ENCODE measurements at regions not wholly inside any gene's neighbourhood (a gene's known extent, or its start where the extent isn't known, plus 50 kb on each side); places are given as distances from the start of the nearest gene placed in this dataset.

- in situ Hi-C loops (cut with MboI; ENCODE audit: low pct_ligation_motif_present in 1 of 4, low pct_unique_long_range_greater_than_20kb in 1 of 4, low sequenced_read_pairs in 3 of 4) (no loop called here), intact Hi-C loops (cut with DNase I; ENCODE audit: low total_unique reads) (no loop called here)
- peaks cover 0 to 5% of the 10 kb centered on the region in 2 donors for H3K9me3 ChIP-seq
- no peak for DNase-seq
- no peaks in the 10 kb centered on the region for H3K36me3 ChIP-seq
- H3K27me3 ChIP-seq, result no peaks in the 10 kb centered on the region
- no peak overlapping the region for H3K4me3 ChIP-seq
- WGBS, 2 donors (ENCODE audit: low coverage in 1 of 2), result 84 to 87% methylated on average over 5 to 6 of the region's 6 CpGs
- no peak overlapping the region for H3K27ac ChIP-seq
- no peaks in the 10 kb centered on the region for H3K4me1 ChIP-seq
- TF ChIP-seq POLR2A (IDR thresholded peaks at IDR 0.05) (no peak), POLR2AphosphoS5 (IDR thresholded peaks at IDR 0.05) (no peak), CTCF (IDR thresholded peaks at IDR 0.05) (no peak), EP300 (IDR thresholded peaks at IDR 0.05; ENCODE audit: low read depth) (no peak)
Observed at GRCh38 chr9:103660830-103661229, 433.3 kb upstream of the SMC2 start.

- H3K4me1 ChIP-seq, result no peaks in the 10 kb centered on the region
- no peak for DNase-seq
- no peaks in the 10 kb centered on the region for H3K36me3 ChIP-seq
- TF ChIP-seq EP300 (IDR thresholded peaks at IDR 0.05; ENCODE audit: low read depth) (no peak), POLR2AphosphoS5 (IDR thresholded peaks at IDR 0.05) (no peak), CTCF (IDR thresholded peaks at IDR 0.05) (no peak)
- WGBS, 2 donors (ENCODE audit: low coverage in 1 of 2), result 50 to 52% methylated on average over 2 of the region's 2 CpGs
- H3K9me3 ChIP-seq, result peaks cover 0 to 5% of the 10 kb centered on the region in 2 donors
- H3K27me3 ChIP-seq, result no peaks in the 10 kb centered on the region
- H3K4me3 ChIP-seq, result no peak overlapping the region
- intact Hi-C loops (cut with DNase I; ENCODE audit: low total_unique reads), result no loop called here
- in situ Hi-C loops (cut with MboI; ENCODE audit: low pct_ligation_motif_present in 1 of 4, low pct_unique_long_range_greater_than_20kb in 1 of 4, low sequenced_read_pairs in 3 of 4), result no loop called here
- H3K27ac ChIP-seq, result no peak overlapping the region
Observed at GRCh38 chr9:103661663-103662062, 432.4 kb upstream of the SMC2 start.

GRCh38 chr9:103669296-103669695 lies 424.8 kb upstream of the SMC2 start:
- 83 to 90% methylated on average over 1 of the region's 1 CpG for WGBS, 2 donors (ENCODE audit: low coverage in 1 of 2)
- no peaks in the 10 kb centered on the region for H3K27me3 ChIP-seq
- no peak for DNase-seq
- intact Hi-C loops (cut with DNase I; ENCODE audit: low total_unique reads), result no loop called here
- in situ Hi-C loops (cut with MboI; ENCODE audit: low pct_ligation_motif_present in 1 of 4, low pct_unique_long_range_greater_than_20kb in 1 of 4, low sequenced_read_pairs in 3 of 4), result no loop called here
- H3K4me3 ChIP-seq, result no peak overlapping the region
- no peaks in the 10 kb centered on the region for H3K9me3 ChIP-seq
- no peak overlapping the region for H3K27ac ChIP-seq
- TF ChIP-seq CTCF (IDR thresholded peaks at IDR 0.05), result no peak
- TF ChIP-seq EP300 (IDR thresholded peaks at IDR 0.05; ENCODE audit: low read depth), result no peak
- no peak for TF ChIP-seq POLR2AphosphoS5 (IDR thresholded peaks at IDR 0.05)
- no peak for TF ChIP-seq POLR2A (IDR thresholded peaks at IDR 0.05)
- H3K36me3 ChIP-seq, result no peaks in the 10 kb centered on the region
- no peaks in the 10 kb centered on the region for H3K4me1 ChIP-seq

- DNase-seq, result no peak
- H3K4me1 ChIP-seq, result no peaks in the 10 kb centered on the region
- no peak overlapping the region for H3K4me3 ChIP-seq
- no peak overlapping the region for H3K27ac ChIP-seq
- in situ Hi-C loops (cut with MboI; ENCODE audit: low pct_ligation_motif_present in 1 of 4, low pct_unique_long_range_greater_than_20kb in 1 of 4, low sequenced_read_pairs in 3 of 4) (no loop called here), intact Hi-C loops (cut with DNase I; ENCODE audit: low total_unique reads) (no loop called here)
- H3K27me3 ChIP-seq, result no peaks in the 10 kb centered on the region
- no peaks in the 10 kb centered on the region for H3K36me3 ChIP-seq
- TF ChIP-seq POLR2AphosphoS5 (IDR thresholded peaks at IDR 0.05), result no peak
- no peak for TF ChIP-seq POLR2A (IDR thresholded peaks at IDR 0.05)
- no peak for TF ChIP-seq CTCF (IDR thresholded peaks at IDR 0.05)
- TF ChIP-seq EP300 (IDR thresholded peaks at IDR 0.05; ENCODE audit: low read depth), result no peak
- H3K9me3 ChIP-seq, result no peaks in the 10 kb centered on the region
Observed at GRCh38 chr9:103674271-103674670, 419.8 kb upstream of the SMC2 start.

All from transverse colon (tissue), 4 donors.